ENCODE measurements at regions not wholly inside any gene's neighbourhood (a gene's known extent, or its start where the extent isn't known, plus 50 kb on each side); places are given as distances from the start of the nearest gene placed in this dataset.

DNA sequence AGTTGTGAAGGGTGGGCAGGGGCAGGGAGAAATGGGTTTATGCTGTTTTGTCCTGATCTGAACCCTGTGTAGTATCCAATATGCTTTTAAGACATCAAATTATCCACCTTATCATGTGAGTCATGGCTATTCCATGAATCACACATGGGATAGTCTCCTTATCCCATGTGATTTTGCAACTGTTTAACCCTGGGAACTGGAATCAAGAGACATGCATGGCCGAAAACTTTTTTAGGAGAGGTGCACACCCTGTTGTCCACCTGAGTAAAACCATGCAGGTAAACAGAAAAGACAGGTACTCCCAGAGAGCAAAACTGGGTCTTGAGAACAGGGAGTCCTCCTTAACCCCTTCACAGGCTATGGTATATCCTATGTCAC lies 490.6 kb upstream of the HS6ST1 start:
- TF ChIP-seq EP300 (IDR thresholded peaks at IDR 0.05) = no peak
- TF ChIP-seq POLR2A (IDR thresholded peaks at IDR 0.05) = no peak
- TF ChIP-seq CTCF (IDR thresholded peaks at IDR 0.05) = no peak

All from ovary (tissue), 3 donors.